Natural killer cell (primary cell): ENCODE measurements at regions not wholly inside any gene's neighbourhood (a gene's known extent, or its start where the extent isn't known, plus 50 kb on each side); places are given as distances from the start of the nearest gene placed in this dataset.

Source experiments
- ATAC-seq, 3 donors: fragments of 150-1000 bp in 2 of 3; fragments of 200-7000 bp in 1 of 3; cut with Tn5 transposase; 1 replicate in 1 of 3; 2 replicates in 2 of 3; pipeline ENCODE4 v1.10.0; 2021; ENCODE audit warnings: mild to moderate bottlenecking in 2 of 3, moderate library complexity in 2 of 3
- DNase-seq, 2 donors: peaks; one replicate each; pipeline versions ENCODE4 v3.0.0 to v3.0.0-alpha.2; 2013 to 2021; ENCODE audit warnings: mixed read lengths in 1 of 2
- H3K27ac ChIP-seq: one replicate; pipeline ENCODE4 v1.5.1; 2013; ENCODE audit warnings: mild to moderate bottlenecking, low read length
- H3K27me3 ChIP-seq: one replicate; pipeline ENCODE4 v1.6.1; 2013; ENCODE audit warnings: low read length; ENCODE audit not compliant: control insufficient read depth, insufficient read depth
- H3K36me3 ChIP-seq: one replicate; pipeline ENCODE4 v1.6.1; 2013; ENCODE audit warnings: low read length; ENCODE audit not compliant: control insufficient read depth, insufficient read depth
- H3K4me1 ChIP-seq: one replicate; pipeline ENCODE4 v1.6.1; 2013; ENCODE audit warnings: low read length; ENCODE audit not compliant: control insufficient read depth, insufficient read depth
- H3K4me3 ChIP-seq: one replicate; pipeline ENCODE4 v1.5.1; 2013; ENCODE audit warnings: low read length
- H3K9me3 ChIP-seq: one replicate; pipeline ENCODE4 v1.6.1; 2013; ENCODE audit warnings: low read length; ENCODE audit not compliant: control insufficient read depth, insufficient read depth
- H3K27ac Mint-ChIP-seq, 2 donors: one replicate each; pipeline ENCODE4 v1.8.0; 2022; ENCODE audit warnings: mild to moderate bottlenecking in 2 of 2, mixed read lengths in 2 of 2, moderate library complexity in 1 of 2
- H3K27me3 Mint-ChIP-seq, 2 donors: one replicate each; pipeline ENCODE4 v1.8.0; 2022; ENCODE audit warnings: low read depth in 2 of 2, mixed read lengths in 2 of 2
- H3K36me3 Mint-ChIP-seq: one replicate; pipeline ENCODE4 v1.8.0; 2022; ENCODE audit warnings: mixed read lengths
- H3K4me1 Mint-ChIP-seq, 2 donors: one replicate each; pipeline ENCODE4 v1.8.0; 2022; ENCODE audit warnings: mixed read lengths in 2 of 2
- H3K4me3 Mint-ChIP-seq: one replicate; pipeline ENCODE4 v1.8.0; 2022; ENCODE audit warnings: mild to moderate bottlenecking, moderate library complexity, mixed read lengths
- H3K9me3 Mint-ChIP-seq, 2 donors: one replicate each; pipeline ENCODE4 v1.8.0; 2022; ENCODE audit warnings: mixed read lengths in 2 of 2
- WGBS: methylation state at CpG from one replicate; pipeline ENCODE4 v1.1.7; 2013; ENCODE audit warnings: missing lambda C conversion rate; ENCODE audit not compliant: insufficient coverage; 5-methylcytosine and 5-hydroxymethylcytosine counted together
- intact Hi-C: fragments of 100-400 bp; cut with micrococcal nuclease; formaldehyde crosslinking; loops from one replicate; pipeline ENCODE4 v1.14.2; 2022
- TF ChIP-seq, protein P1 (sequence below): fragments of 200-600 bp; IDR thresholded peaks from one replicate; pipeline ENCODE4 v1.8.0; 2022; ENCODE audit warnings: antibody characterized with exemption

DNA sequence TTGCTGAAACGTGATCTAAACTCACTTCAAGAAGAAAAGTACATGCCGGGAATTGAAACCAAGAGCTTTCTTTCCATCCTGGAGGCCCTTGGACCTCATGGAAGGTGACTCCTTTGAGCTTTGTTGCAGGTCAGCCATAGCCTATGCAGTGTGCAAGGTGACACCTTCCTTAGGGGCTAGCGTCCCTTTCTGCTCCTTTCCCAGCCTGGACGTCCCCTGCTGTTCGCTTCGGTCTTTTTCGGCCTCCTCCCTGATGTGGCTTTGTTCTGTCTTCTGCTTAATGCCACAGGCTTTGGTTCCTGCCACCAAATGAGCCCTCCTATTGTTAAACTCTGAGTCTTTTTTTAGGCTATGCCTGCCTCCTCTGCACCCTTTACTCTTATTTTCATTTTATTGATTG lies 308.8 kb downstream of the BRINP2 start:
- Mint-ChIP-seq H3K27me3 (no peaks in the 10 kb centered on the region), H3K9me3 (peaks cover 19 to 21% of the 10 kb centered on the region in 2 donors), H3K27ac (no peak overlapping the region), H3K4me1 (no peaks in the 10 kb centered on the region), H3K4me3 (no peak overlapping the region), H3K36me3 (no peaks in the 10 kb centered on the region)
- Histone ChIP-seq H3K36me3 (no peaks in the 10 kb centered on the region), H3K27me3 (no peaks in the 10 kb centered on the region), H3K27ac (no peak overlapping the region), H3K4me3 (no peak overlapping the region), H3K4me1 (no peaks in the 10 kb centered on the region), H3K9me3 (peaks cover 5% of the 10 kb centered on the region)
- intact Hi-C loops: no loop called here
- 86% methylated on average over 7 of the region's 7 CpGs for WGBS
- ATAC-seq (no peak), DNase-seq (no peak)
- TF ChIP-seq, protein P1, sequence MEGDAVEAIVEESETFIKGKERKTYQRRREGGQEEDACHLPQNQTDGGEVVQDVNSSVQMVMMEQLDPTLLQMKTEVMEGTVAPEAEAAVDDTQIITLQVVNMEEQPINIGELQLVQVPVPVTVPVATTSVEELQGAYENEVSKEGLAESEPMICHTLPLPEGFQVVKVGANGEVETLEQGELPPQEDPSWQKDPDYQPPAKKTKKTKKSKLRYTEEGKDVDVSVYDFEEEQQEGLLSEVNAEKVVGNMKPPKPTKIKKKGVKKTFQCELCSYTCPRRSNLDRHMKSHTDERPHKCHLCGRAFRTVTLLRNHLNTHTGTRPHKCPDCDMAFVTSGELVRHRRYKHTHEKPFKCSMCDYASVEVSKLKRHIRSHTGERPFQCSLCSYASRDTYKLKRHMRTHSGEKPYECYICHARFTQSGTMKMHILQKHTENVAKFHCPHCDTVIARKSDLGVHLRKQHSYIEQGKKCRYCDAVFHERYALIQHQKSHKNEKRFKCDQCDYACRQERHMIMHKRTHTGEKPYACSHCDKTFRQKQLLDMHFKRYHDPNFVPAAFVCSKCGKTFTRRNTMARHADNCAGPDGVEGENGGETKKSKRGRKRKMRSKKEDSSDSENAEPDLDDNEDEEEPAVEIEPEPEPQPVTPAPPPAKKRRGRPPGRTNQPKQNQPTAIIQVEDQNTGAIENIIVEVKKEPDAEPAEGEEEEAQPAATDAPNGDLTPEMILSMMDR: no peak

DNA sequence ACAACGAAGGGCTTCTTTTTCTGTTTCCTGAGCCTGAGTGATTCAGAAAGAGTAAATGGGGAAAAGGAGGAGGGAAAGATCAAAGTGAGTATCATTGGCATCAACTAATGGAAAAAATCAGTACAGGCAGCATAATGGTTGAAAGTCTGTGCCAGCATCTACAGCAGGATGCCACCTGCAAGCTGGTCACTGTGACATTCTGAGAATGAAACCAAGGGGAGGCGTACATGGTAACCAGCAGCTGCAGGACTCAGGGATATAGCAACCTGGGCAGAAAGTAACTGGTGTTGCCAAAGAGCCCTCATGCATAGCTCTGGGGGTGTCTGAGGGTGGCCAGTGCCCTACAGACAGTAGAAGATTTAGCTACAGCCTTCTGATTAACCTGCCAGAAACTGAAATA lies 305.9 kb downstream of the BRINP2 start:
- intact Hi-C loops: no loop called here
- no peak for ATAC-seq
- H3K4me3 ChIP-seq: no peak overlapping the region
- no peak for DNase-seq
- TF ChIP-seq, protein P1: no peak
- no peak overlapping the region for H3K27ac ChIP-seq
- H3K36me3 ChIP-seq: no peaks in the 10 kb centered on the region
- no peaks in the 10 kb centered on the region for H3K36me3 Mint-ChIP-seq
- no peaks in the 10 kb centered on the region for H3K4me1 Mint-ChIP-seq
- H3K9me3 ChIP-seq: no peaks in the 10 kb centered on the region
- no peaks in the 10 kb centered on the region for H3K27me3 Mint-ChIP-seq
- no peaks in the 10 kb centered on the region for H3K4me1 ChIP-seq
- 73% methylated on average over 2 of the region's 2 CpGs for WGBS
- no peak overlapping the region for H3K4me3 Mint-ChIP-seq
- no peaks in the 10 kb centered on the region for H3K27me3 ChIP-seq
- H3K9me3 Mint-ChIP-seq: peaks cover 14 to 23% of the 10 kb centered on the region in 2 donors
- no peak overlapping the region for H3K27ac Mint-ChIP-seq

DNA sequence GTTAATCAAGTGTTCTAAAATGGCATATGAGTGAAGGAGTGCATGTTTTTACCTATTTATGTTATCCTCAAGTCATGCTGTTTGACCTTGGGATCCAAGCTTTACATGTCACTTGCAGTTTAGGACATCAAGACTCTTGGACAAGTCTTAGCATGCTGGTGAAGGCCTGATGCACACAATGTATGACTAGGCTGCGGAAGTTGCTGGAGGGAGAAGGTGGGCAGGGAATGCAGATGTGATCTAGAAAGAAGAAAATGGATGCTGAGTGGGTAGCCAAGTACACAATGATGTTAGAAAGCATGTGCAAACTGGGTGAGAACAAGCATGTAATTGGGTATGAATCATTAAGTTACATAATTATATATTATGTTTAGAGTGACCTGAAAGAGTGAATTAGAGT lies 301.8 kb downstream of the BRINP2 start:
- Histone ChIP-seq H3K4me3 (no peak overlapping the region), H3K27ac (no peak overlapping the region), H3K9me3 (no peaks in the 10 kb centered on the region), H3K27me3 (no peaks in the 10 kb centered on the region), H3K4me1 (no peaks in the 10 kb centered on the region), H3K36me3 (no peaks in the 10 kb centered on the region)
- no peaks in the 10 kb centered on the region for H3K27me3 Mint-ChIP-seq
- ATAC-seq: no peak
- H3K27ac Mint-ChIP-seq: no peak overlapping the region
- WGBS: 81% methylated on average over 1 of the region's 1 CpG
- DNase-seq: no peak
- no peak overlapping the region for H3K4me3 Mint-ChIP-seq
- TF ChIP-seq, protein P1: no peak
- H3K4me1 Mint-ChIP-seq: no peaks in the 10 kb centered on the region
- H3K36me3 Mint-ChIP-seq: no peaks in the 10 kb centered on the region
- intact Hi-C loops: no loop called here
- peaks cover 5 to 21% of the 10 kb centered on the region in 2 donors for H3K9me3 Mint-ChIP-seq

DNA sequence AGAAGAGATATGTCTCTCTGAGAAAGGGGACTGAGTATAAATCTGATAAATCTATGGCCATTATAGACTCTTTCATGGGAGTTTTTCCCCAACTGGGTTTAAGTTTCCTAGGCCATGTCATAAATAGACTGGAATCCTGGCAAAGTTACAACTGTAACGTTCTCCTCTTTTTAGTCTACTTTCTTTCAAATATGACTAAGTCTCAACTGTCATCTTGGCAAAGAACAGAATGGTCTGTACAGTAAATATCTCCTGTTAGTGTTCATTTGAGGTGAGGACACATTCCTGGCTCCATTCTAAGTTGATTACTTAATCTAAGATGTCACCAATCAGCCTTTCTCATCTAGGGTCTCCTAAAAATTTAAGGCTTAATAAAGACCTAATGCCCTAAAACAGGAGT lies 300.5 kb downstream of the BRINP2 start:
- ATAC-seq: no peak
- Mint-ChIP-seq H3K27me3 (no peaks in the 10 kb centered on the region), H3K9me3 (peaks cover 5 to 18% of the 10 kb centered on the region in 2 donors), H3K36me3 (no peaks in the 10 kb centered on the region), H3K4me3 (no peak overlapping the region), H3K27ac (no peak overlapping the region), H3K4me1 (no peaks in the 10 kb centered on the region)
- Histone ChIP-seq H3K9me3 (no peaks in the 10 kb centered on the region), H3K27me3 (no peaks in the 10 kb centered on the region), H3K4me1 (no peaks in the 10 kb centered on the region), H3K36me3 (no peaks in the 10 kb centered on the region), H3K4me3 (no peak overlapping the region), H3K27ac (no peak overlapping the region)
- TF ChIP-seq, protein P1: no peak
- WGBS: 100% methylated on average over 1 of the region's 1 CpG
- DNase-seq: no peak
- intact Hi-C loops: no loop called here
